AG10803 (cell line): ENCODE measurements at regions not wholly inside any gene's neighbourhood (a gene's known extent, or its start where the extent isn't known, plus 50 kb on each side); places are given as distances from the start of the nearest gene placed in this dataset.
A peak's percentile ranks its signal among the peaks of the same experiment; 100 is the strongest.

Experiments
- DNase-seq: peaks from one replicate; pipeline ENCODE4 v3.0.0; 2010; ENCODE audit warnings: low read depth
- H3K4me3 ChIP-seq: 2 replicates; pipeline ENCODE4 v1.5.1; 2011; ENCODE audit warnings: mild to moderate bottlenecking, low read length, control low read depth
- CTCF ChIP-seq: conservative IDR thresholded peaks from 2 replicates; pipeline ENCODE4 v1.5.1; 2011; ENCODE audit warnings: mild to moderate bottlenecking, low read length, control low read depth, inconsistent platforms

GRCh38 chr6:113102761-113103160 lies 754.4 kb upstream of the MARCKS start:
- DNase-seq: no peak
- TF ChIP-seq CTCF: no peak
- H3K4me3 ChIP-seq: no peak overlapping the region

GRCh38 chr6:113103634-113104361 lies 753.3 kb upstream of the MARCKS start:
- DNase-seq: peak; percentile 93
- no peak for TF ChIP-seq CTCF
- H3K4me3 ChIP-seq: no peak overlapping the region

GRCh38 chr6:113104541-113104940 lies 752.6 kb upstream of the MARCKS start:
- TF ChIP-seq CTCF: no peak
- H3K4me3 ChIP-seq: no peak overlapping the region
- peak; percentile 37 for DNase-seq

GRCh38 chr6:113104951-113105350 lies 752.2 kb upstream of the MARCKS start:
- no peak for TF ChIP-seq CTCF
- no peak overlapping the region for H3K4me3 ChIP-seq
- no peak for DNase-seq

- DNase-seq: no peak
- no peak overlapping the region for H3K4me3 ChIP-seq
- TF ChIP-seq CTCF: no peak
Measured at GRCh38 chr6:113110211-113110610, 746.9 kb upstream of the MARCKS start.

GRCh38 chr6:113111550-113111949 lies 745.6 kb upstream of the MARCKS start:
- no peak overlapping the region for H3K4me3 ChIP-seq
- DNase-seq: no peak
- TF ChIP-seq CTCF: no peak

GRCh38 chr6:113112086-113112485 lies 745.1 kb upstream of the MARCKS start:
- DNase-seq: no peak
- TF ChIP-seq CTCF: no peak
- no peak overlapping the region for H3K4me3 ChIP-seq
